HG02973 (cell line): ENCODE measurements at regions not wholly inside any gene's neighbourhood (a gene's known extent, or its start where the extent isn't known, plus 50 kb on each side); places are given as distances from the start of the nearest gene placed in this dataset.

Experiments
- ATAC-seq: cut with Tn5 transposase; IDR thresholded peaks from one replicate; pipeline ENCODE4 v1.9.1; 2021; ENCODE audit warnings: moderate library complexity; ENCODE audit not compliant: unreplicated experiment

- no peak for ATAC-seq
These were observed 342.0 kb upstream of the ACTBL2 start for GRCh38 chr5:57824623-57825022.

DNA sequence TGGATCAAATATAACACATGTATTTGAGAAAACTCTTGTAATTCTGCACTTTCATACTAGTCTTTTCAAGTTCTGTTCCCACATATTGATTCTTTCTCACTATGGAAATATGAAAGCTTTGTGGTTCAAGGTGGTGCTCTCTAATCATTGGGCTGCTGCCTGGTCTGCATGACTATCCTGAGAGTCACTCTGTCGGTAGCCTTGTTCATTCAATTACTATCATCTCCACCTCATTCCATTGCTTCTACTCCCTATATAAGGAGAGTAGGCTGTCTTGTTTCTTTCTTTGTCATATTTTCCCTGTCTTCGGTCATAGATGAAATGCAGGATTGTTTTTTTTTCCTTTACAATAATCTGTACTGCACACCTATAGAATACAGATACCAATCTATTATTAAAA, 341.4 kb upstream of the ACTBL2 start:
- no peak for ATAC-seq

DNA sequence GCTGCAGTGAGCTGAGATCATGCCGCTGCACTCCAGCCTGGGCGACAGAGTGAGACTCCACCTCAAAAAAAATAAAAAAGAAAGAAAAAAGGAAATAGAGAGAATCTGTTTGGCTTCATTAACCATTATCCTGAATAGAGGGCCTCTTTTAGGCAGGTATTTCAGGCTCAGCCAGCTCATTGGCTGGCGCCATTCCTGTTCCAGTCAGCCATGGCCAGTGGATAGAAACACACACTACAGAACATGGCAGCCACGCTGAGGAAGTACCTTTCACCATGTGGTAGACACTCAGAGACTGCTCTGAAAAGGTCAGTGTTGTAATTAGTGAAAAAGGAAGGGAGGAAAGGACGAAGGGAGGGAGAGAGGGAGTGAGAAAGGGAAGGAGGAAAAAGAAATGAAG, 340.0 kb upstream of the ACTBL2 start:
- ATAC-seq, result no peak

GRCh38 chr5:57818397-57818796, 335.8 kb upstream of the ACTBL2 start:
- ATAC-seq, result no peak

DNA sequence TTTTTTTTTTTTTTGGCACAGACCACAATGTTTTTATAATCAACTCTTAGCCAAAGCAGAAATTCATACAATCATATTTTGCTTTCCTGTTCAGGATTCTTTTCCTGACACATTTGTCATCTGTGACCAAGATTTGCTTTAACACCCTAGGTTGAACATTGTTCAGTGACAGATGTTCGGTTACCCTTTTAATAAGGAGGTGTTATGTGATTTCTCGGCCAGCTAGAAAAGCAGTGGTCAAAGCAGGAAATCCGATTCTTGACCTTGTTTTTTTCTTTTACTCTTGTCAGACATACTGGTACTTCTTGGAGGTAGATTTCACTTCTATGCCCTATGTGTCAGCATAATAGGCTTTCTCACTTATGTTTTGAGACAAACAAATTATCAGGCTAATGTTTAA, 335.3 kb upstream of the ACTBL2 start:
- no peak for ATAC-seq

DNA sequence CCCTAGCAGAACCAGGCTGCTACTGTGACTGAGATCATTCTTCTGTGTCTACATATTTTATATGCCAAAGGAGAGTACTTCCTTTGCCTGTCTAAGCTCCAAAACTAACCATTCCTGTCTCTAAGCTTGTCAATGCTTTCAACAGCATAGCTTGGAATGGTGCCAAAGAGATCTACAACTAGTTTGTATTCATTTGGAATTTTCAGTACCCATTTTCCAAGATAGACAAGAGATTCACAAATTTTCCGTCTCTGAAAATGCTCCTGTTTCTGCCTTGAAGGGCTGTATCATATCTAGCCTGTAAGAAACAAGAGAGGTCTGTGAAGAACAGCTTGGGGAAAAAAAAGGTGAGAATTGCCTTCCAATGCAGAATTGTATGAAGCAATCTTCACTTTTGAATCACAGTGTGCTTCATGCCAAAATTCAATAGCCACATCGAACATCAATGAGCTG, 334.4 kb upstream of the ACTBL2 start:
- no peak for ATAC-seq

DNA sequence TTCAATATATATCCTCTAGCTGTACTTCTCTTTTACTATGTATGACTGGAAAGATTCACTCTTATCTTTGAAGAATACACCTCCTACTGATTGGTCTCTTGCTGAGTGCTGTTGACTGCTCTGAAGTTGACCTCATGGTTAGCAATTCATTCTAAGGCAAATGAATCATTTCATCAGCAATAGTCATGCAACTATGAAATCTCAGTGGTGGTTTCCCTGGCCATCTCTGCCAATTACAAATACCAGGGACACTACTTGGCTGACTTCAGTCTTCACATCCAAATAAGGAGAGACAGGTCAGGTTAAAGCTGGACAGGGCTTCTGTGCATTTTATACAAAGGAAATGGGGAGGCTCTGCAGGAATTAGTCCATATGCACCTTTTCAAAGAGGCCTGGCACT, 333.5 kb upstream of the ACTBL2 start:
- no peak for ATAC-seq

GRCh38 chr5:57805732-57806131, 323.1 kb upstream of the ACTBL2 start:
- ATAC-seq, result no peak

- no peak for ATAC-seq
These were observed 322.6 kb upstream of the ACTBL2 start for GRCh38 chr5:57805170-57805569.

DNA sequence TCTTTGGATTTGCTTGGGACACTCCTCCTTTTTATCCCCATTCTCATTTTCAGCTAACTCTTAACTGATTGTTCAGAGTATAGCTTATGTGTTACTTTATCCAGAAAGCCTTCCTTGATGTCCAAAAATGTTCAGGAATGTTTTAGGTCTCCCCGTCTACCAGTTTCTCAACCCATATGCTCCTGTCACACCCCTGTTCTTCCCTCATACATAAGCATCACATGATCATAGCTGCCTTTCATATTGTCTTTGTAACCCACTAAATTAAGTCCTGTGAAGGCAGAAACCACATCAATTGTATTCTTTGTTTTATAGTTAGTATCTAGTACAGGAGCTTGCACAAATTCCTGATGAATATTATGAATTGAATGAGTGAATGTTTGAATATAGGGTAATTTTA, 321.9 kb upstream of the ACTBL2 start:
- ATAC-seq, result no peak

- no peak for ATAC-seq
These were observed 321.4 kb upstream of the ACTBL2 start for GRCh38 chr5:57804007-57804444.

- no peak for ATAC-seq
These were observed 319.5 kb upstream of the ACTBL2 start for GRCh38 chr5:57802131-57802530.

GRCh38 chr5:57795203-57795602, 312.6 kb upstream of the ACTBL2 start:
- ATAC-seq, result no peak

- ATAC-seq, result no peak
These were observed 309.3 kb upstream of the ACTBL2 start for GRCh38 chr5:57791875-57792274.

- ATAC-seq, result no peak
These were observed 303.3 kb upstream of the ACTBL2 start for GRCh38 chr5:57785946-57786345.

DNA sequence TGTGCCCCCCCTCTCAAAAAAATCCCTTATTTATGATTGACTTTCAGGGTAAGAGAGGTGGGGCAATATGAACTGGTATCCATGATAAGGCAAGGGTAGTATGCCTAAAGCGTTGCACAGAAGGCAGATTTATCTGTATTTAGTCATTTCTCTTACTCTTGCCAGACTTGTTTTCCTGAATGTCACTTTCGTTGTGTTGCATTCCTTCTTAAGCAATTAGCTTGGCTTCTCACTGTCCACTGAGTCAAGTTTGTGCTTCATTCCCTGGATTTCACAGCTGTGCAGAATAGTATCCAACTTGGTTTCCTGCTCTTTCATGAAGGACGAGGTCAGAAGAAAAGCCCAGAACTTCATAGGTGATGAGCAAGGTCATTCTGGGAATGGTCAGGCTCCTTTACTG, 301.5 kb upstream of the ACTBL2 start:
- ATAC-seq, result no peak

DNA sequence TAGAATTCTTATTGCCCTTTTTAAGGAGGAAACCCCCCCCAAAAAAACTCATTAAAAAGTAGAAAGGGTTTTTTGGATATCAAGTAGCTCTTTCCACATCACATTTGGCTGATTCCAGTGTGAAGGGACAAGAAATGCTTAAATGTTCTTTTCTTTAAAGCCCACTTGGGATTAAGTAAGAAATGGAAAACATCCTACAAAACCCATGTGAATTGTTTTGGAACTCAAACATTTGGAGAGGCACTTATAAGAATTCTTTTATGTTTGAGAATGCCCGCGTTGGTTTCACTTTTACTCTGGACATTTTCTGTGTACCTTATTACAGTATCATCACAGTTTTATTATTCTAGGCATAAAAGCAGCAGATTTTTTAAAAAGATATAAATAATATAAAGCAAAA, 301.1 kb upstream of the ACTBL2 start:
- ATAC-seq, result no peak

DNA sequence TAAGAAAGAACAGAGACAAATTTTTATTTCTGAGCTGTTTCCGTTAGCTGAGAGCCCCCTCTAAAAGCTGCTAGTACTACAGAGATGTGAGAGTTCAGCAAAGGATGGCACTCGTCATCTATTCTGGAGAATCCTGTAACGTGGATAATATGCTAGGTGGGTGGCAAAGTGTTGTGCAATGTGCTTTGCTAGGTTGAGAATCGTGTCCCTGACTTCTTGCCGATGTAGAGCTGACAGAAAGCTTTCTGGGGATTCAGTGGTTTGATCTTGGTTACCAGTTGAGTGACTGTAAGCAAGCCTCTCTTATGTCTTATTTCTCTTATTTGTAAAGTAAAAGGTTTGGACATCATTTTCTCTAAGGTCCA, 298.3 kb upstream of the ACTBL2 start:
- ATAC-seq, result no peak

DNA sequence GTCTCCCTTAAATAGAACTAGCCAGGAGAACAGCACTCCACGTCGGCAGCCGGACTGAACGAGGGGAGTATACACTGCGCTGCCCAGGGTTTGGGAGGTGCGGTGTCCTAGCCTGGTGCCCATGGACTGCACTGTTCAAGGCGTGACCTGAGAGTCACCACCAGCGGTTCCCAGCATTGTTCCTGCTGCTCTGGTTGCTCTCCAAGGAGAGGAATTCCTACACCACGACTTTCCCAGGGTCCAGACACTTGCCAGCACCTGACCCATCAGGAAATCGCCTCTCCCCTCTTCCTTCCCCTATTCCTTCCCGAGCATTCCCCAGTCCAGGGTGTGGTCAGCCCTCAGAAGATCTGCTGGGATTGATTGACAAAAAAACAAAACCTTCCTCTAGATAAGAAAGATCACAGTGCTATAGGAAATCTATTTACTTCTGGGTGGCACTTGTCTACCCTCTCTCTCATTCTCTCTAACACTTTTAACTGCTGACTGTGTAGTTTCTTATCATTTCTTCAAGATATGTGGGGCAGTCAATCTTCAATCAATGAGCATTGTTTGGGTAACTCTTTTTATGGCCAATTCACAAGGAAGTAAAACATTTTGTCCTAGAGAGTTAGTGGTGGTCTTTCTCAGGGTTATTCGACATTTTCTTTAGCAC, 297.8 kb upstream of the ACTBL2 start:
- ATAC-seq, result no peak

DNA sequence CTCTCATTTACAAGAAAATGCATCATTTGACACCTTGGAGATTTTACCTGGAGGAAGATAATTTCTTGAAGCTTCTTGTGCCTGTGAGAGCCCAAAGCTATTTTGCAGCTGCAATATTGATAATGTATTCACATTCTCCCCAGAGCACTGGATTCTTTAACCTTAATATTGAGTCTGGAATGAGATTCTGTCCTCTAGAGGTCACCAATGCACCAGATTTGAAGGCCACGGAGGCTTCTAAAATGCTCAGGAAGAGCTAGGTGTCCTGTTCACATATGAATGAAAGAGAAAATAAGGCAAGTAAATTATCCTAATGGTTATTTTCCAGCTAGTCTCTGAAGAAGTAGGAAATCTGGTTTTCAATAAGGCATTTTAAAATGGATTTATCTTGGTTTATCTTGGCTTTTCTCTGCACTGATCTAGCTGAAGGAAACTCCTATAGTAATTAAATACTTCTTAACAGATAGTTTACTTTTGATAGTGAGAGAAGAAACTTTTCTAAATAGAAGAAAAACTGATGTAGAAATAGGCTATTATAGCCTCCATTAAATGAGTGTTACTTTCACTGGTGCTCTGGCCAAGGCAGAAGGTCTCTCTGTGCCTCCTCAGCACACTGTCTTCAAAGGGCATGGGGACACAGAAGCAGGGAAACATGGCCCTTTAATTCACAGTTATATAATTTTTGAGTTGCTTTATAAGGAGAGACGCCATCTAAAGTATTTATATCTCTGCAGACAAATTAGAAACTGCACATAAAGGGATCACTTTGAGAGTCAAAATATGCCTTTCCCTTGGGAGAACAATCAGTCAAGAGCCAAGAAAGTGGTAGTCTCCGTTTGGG, 297.0 kb upstream of the ACTBL2 start:
- no peak for ATAC-seq

DNA sequence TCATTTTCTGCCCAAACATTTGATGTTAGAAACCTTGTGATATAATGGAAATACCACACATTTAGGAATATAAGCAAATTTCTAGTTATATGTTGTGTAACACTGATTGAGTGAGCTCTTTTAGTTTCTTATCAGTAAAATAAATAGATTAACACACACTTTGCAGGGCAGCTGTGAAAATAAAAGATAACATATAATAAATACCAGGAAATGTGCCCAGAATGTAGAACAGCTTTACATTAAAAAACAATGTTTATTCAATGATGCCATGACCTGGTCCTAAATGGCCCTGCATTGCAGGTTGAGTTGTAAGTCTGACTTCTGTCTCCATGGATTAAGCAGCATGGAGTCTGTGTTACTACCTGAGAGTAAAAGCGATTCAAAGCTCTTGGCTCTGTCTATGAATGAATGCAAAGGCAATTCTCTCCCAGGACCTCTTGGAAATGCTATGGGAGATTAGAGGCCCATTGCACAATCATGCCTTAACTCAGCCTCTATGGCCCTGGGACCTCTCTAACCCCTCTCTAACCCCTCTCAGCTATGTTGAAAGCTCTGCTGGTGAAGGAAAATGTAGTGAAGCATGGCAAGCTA, 296.0 kb upstream of the ACTBL2 start:
- no peak for ATAC-seq

DNA sequence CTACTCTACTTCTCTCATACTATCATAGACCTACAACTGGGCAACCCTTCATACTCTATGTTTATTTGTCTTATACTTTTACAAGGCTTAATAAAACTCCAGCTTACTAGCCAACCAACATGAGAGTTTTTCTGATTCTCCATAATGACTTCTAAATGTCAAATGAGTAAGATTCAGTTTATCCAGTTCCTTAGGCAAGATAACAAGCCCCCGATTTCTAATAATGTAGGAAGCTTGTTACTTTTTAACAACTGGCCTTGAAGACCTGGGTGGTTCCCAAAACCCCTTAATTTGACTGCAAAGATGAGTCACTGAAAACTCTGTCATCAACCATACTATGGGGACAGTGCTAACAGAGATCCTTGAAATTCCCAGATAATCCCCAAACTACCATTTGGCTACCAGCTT, 294.6 kb upstream of the ACTBL2 start:
- ATAC-seq, result no peak
